HG03103 (cell line): ENCODE measurements at regions not wholly inside any gene's neighbourhood (a gene's known extent, or its start where the extent isn't known, plus 50 kb on each side); places are given as distances from the start of the nearest gene placed in this dataset.

Experiments
- ATAC-seq: cut with Tn5 transposase; IDR thresholded peaks from one replicate; pipeline ENCODE4 v1.9.1; 2021; ENCODE audit warnings: low read depth; ENCODE audit not compliant: unreplicated experiment

DNA sequence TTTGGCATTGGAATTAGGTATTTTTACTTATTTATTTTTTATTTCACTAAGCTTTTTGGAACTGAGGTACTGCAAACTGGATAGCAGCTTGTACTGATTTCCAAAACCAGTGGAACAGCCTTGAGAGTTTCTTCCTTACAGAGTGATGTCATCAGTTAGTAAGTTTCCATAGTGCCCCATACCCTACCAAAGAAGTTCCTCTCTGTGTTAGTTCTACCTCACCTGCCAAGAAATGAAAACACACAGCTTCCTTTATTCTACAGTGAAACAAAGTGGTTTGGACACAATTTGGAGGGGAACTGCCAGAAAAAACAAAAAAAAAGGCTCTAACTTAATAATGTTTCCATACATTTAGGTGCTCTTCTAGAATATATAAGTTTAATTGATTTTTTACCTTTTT, 430.9 kb upstream of the ADGRL2 start:
- ATAC-seq, result no peak

DNA sequence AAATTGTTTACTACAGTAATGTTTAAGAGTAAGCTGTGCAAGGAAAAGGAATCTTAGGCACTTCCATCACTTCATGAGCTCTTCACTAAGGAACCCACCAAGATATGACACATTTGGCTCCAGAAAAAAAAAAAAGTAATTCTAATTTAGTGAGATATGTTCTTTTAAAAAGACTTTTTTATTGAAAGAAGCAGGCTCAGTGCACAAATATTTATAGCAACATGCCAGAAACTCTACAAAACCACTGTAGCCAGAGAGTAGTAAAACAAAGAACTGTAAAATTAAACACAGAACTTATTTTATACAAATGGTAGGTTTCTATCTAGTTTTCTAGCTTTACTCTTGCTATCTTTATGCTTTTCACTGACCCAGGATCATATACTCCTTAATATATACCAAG, 434.6 kb upstream of the ADGRL2 start:
- ATAC-seq, result no peak

DNA sequence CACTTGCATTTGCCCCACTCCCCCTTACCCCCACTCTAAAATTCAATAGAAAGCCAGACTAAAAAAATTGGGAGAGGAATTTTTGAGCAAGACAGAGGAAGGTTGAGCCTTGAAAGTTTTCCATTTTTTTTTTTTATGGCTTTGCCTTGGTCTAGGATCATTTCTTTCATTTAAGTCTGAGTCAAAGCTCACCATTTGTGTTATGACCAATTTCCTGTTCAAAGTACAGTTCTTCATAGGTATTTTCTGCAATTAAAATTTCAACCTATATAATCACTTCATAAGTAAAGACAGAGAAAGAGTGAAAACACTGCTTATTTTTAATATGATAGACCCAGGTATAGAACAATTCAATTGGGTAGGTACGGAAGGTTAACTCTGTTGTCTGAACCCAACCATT, 436.6 kb upstream of the ADGRL2 start:
- ATAC-seq, result no peak

DNA sequence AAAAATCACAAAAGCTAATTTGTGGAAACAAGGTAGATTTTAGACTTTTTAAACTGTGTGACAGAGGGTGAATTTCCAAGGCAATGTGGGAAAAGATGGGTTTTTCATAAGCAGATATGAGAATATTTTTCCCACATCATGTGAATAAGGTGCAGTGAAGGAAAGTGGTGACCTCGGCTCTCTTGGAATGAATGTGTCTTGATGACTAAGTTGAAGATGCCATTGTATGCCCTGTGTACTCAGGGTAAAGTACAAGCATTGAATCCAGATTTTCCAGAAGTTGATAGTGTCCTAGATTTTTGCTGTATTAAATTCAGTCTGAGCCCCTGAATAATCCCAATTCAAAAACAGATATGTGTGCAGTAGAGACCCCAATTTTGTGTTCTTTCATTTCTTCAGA, 442.6 kb upstream of the ADGRL2 start:
- ATAC-seq, result no peak

DNA sequence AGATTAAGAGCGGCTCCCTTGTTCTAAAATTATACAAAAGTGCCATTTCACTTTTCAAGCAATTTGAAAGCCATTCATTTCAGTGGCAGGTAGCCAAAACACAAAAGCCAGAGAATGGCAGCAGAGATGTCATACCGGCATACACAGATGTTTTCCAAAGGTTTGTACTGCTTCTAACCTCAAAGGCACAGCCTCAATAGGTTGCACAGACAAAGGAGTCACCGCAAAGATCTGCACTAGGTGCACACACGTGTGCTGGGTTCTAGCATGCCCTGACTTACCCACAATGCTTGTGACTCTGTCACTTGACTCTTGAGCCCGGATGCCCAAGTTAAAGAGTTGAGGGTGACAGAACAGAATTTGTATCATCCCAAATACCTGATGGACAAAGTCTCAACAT, 448.9 kb upstream of the ADGRL2 start:
- ATAC-seq, result no peak

DNA sequence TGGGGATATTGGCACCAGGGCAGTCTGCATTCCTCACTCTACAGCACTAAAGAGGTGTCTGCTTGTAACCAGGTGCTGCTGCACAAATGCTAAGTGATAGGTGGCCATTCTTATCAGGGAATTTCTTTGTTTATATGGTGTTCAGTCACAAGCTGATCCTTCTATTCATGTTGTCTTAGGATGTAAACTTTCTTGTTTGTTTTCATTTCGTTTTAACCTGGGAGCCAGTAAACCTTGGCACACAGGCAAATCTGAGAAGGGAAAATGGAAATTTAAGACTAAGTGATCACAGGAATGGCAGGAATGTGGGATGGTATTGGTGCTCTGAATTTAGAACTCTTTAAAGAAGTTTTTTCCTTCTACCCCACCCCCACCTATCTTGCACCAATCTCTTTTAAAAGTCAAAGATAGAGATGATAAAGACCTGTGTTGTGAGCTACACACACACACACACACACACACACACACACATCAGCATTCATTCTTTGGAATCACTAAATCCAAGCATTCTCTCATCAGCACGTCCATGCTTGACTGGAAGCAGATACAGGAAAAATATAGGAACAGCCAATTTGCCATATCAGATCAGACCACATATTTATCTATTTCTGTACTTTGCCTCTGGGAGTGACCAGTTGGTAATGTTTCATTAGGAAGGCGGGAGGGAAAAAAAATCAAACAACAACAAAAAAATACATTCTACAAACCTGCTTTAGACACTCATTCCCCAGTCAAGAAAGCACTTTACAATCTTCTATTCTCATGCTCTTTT, 451.4 kb upstream of the ADGRL2 start:
- no peak for ATAC-seq

DNA sequence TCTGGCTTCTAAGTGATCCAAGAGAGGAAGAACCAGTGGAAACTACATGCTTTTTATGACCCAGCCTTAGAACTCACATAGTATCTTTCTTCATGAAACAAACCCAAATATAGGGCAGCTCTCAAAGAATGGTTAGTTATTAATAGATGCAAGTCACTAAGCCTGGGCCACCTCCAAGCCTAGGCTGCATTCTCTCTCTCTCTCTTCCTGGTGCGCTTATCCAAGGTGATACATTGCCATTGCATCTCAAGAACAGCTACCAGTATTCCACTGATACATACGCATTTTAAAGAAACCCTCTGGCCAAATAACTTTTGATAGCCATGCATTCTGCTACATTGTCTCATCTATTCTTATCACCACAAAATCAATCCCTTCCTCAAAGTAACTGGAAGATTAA, 455.6 kb upstream of the ADGRL2 start:
- no peak for ATAC-seq

DNA sequence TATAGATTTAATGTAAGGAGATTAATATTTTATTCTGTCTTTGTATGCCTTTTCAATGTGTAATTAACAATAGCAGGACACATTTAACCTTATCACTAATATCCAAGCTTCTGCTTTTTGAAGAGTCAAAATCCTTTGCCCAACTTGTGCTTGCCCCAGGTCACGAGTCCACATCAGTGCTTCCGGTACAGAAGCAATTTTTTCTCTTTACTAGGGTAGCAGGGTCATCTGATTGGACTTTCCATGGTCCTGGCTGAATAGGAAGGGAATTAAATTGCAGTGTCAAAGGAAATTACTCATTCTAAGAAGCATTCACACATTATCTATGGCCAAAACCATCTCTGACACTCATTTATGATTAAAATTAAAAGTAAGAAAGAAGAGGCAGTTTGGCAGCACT, 460.5 kb upstream of the ADGRL2 start:
- no peak for ATAC-seq

DNA sequence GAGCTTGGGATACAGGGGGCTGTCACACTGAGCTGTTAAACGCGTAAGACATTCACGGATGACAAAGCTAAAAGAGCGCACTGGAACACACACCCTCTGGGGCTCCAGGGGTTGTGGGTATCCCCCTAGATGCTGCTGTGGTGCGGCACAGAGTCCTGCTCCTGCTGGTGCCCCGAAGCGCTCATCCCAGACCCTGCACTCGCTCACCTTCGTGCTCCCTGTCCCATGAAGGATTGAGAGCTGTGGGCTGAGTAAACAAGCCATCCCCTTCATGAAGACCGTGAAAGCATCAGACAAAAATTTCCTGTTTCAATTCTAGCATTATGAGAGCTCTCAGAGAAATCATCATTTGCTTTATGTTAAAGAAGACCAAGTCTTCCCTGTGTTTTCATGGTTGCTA, 463.5 kb upstream of the ADGRL2 start:
- no peak for ATAC-seq

DNA sequence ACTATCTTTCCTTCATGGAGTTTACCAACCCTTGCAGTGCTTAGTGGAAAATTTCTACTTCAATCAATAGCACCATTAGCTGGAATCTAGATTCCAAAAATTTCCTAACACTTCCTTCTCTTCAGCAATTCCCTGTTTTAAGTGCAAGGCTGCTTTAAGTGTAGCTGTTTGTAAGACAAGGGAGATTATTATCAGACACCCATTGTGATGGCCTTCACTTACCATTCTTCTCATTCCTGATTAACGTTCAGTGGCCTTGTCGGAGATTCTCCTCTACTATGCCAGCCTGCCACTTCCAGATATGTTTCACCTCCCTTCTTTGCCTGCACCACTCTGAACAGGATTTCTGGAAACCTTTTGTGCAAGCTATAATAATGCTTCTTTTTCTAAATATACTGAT, 464.9 kb upstream of the ADGRL2 start:
- ATAC-seq, result no peak

DNA sequence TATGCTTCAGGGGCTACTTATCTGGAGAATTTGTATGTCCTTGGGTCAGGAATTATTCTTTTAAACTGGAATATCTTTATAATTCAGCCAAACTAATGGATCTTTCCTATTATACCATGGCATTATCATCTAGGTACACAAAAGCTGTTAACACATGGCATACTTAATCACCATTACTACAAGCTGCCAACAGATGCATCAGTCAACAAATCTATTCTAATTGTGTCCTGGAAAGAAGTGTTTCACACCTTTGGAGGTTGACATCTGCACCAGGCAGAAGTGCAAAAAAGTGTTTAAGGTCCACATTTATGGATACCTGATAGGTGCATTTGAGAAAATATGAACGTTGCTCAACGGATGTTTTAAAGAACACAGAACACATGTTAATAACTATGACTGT, 470.2 kb upstream of the ADGRL2 start:
- no peak for ATAC-seq

DNA sequence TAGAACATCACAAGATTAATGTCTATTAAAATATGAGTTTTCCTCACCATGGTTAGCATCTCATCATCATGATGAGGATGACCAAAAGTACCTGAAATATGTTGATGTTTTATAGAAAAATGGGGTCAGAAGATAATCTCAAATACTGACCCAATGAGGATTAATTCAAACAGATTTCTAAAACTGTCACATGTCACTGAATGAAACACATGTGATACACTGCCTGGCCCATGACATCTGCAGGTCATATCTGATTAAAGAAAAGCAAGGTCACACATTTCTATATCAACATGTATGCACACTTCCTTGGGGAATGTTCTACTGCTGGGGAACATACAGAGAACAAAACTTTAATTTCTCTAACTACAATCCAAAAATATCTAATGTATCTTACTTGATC, 470.6 kb upstream of the ADGRL2 start:
- no peak for ATAC-seq

DNA sequence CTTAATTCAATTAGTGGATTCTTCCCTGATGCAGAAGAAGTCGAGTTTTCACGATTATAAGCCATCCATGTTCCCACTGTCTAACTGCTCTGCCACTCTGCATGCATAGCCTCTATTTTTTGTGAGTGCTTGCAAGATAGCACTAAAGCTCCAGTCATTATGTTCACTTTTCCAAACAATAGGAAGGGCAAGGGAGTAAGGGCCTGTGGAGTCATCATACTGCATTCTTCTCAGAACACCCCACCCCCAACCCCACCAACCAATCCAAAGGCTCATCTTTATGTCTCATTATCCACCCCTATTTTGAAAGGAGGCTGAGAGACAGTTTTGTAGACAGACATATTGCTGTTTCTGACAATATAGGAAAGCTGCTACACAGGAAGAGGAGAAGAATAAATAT, 471.7 kb upstream of the ADGRL2 start:
- no peak for ATAC-seq

DNA sequence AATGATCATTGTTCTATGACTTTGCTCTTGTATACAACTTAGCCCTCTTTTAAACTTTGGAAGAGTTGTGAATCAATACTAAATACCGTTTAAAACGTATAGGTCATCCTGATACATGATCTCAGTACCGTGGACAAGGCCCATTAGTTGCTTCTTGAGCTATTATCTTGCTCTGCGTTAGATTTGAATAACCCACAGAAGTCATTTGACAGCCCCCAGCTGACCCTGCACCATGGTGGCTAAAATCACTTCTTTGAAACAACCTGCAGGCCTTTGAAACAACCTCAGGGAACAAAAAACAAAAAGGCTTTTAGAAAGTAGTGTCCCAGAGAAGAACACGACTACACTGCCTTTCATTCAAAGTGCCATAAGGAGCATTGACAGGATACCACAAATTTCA, 473.0 kb upstream of the ADGRL2 start:
- ATAC-seq, result no peak

DNA sequence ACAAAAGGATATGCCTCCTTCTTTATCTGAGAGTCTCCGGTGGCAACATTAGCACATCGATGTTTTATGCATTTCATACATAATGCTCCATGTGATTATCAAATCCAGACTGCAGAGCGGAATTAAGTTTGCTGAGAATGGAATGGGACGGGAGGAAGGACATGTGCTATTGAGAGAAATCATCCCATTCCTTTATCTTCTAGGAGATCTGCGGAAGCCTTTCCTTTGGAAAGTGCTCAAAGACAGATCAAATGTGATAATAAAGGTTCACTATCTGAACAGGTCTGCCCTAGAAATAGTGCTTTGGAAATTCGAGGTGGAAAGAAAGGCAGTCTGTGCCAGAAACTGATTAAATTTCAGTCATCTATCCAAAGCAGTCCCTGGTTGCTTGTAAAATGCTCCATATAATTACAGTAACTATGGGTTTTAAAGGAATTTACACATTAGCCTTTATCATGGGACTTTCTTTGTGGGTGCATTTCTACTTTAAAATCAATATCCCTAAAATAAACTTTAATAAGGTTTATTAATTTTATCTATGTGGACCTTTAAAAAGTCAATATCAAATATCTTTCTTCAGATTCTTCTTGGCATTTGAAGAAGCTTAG, 473.5 kb upstream of the ADGRL2 start:
- ATAC-seq, result no peak

DNA sequence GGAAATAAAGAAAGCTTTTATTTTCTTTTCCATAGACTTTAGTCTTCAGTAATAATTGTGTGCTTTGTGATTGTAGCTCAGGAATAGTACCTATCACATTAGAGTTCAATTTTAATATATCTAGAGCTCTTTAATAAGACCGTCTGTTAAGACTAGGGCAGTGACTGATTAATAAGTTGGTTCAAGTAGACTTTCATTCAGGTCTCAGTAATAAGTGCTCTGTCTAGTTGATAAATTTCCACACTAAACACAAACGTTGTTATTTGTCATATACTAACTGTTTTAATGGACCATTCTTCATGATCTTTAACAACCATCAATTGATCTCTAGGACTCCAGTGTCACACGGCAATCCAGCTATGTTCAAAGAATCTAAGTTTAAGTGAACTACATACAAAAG, 474.5 kb upstream of the ADGRL2 start:
- ATAC-seq, result no peak

DNA sequence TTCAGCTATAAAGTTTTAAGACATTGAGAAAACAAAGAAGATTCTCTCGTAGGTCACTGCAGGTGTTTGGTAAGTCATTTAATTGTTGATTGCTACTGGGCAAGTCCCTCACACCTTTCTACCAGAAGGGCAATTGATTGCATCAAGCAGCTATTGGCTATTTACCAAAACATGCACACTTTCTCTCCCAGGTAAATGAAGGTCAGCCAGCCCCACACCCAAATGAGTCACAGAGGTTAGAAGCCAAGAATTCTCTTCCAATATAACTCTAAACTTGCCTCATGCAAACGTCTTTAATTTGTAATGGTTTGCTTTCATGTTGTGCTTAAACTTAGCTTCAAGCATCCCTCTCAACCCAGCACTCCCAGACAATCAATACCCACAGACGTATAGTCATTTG, 475.3 kb upstream of the ADGRL2 start:
- ATAC-seq, result no peak

DNA sequence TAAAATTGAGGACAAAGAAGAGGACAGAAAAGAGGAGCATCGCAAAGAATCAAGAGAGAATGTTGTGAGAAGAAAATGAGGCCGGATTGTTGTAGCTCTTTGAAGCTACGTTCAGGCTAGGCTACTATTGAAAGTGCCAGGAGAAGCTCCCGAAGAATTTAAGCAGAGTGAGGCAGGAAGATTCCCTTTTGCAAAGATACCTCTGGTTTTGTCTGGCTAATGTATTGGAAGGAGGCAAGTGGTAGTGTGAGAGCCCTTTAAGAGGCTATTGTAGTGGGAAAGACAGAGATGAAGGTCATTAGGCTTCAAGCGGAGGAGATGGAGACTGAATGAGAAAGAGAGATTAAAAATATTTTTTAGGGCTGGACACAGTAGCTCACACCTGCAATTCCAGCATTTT, 476.9 kb upstream of the ADGRL2 start:
- no peak for ATAC-seq

DNA sequence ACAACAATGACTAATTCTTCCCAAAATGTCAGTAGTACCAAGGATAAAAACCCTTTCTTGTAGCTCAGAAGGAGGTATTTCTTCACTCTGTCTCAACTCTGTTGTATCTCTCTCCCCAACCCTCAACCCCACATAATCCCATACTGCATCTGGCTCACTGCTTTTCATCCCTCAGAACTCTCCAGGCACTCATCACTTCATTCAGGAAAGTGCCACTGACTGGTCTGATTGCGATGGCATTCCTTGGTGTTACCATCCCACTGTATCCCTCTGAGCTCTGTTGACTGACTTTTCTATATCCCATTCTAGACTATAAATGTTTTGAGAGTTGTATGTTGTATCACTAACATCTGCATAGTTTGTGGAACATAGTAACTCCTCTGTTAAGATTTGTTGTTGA, 483.5 kb upstream of the ADGRL2 start:
- no peak for ATAC-seq

DNA sequence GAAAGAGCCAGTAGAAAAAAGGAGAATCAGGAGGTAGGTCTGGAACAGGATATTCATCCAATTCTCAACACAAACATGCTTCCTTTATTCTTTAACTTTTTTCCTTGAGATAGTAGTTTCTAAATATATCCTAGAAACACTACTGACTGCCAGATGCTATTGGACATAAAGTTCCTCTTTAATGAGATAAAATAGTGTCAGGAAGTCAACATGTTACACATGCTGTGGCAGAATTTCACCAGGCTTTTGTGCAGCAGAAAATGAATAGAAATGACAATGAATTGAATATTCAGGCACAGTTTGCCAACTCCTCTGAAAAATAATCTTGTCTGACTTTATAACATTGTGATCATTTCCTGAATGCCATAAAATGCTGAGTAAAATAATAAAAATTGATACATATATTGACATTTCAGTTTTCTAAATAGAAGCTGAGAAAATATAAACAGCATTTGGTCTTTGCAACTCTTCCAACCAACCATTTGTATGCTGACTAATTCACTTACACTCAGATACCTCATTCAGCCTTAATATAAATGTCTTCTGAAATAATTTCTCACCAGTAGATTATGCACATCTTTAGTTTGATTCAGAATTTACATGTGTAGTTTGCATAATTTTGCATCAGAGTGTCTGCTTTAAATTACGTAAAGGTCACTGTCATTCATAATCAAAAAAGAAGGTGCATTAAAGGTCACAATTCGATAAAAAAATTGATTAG, 486.1 kb upstream of the ADGRL2 start:
- no peak for ATAC-seq

DNA sequence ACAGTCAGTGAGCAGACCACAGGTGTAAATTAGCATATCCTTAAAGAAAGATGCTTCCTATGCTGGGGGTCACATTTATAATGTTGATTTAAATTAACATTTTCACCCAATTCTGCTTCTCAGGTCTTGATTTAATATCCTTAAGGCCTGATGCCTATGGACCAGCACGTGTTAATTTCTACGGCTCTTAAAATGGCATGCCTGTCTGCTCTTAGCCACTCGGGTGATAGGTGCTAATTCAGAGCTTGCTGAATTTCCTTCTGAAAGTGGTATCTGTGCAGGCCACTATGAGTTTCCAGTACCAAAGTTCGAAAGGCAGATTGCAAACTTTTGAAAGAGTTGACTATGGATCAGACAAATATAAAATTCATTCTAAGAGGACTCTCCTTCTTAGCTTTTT, 487.4 kb upstream of the ADGRL2 start:
- ATAC-seq, result no peak

DNA sequence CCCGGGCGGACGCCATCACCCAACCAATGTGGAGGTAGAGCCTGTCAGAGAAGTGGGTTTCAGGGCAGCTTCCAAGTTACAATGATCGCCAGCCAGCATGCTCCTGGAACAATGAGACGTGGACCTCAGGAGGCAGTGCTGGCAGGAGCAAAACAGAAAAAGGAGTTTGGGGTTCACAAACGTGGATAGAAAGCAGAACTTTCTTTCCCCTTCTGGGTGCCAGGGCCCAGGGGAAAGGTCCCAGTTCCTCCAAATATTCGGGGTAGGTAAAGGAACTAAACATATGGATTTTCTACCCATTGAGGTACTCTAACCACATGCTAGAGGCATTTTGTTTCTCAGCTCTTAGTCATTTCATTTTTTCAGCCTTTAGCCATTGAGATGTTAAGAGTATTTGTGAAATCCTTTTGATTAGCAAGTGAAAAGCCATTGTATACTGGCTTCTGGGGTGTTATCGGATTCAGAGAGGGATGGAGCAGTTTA, 488.4 kb upstream of the ADGRL2 start:
- no peak for ATAC-seq
